ENCODE measurements at regions not wholly inside any gene's neighbourhood (a gene's known extent, or its start where the extent isn't known, plus 50 kb on each side); places are given as distances from the start of the nearest gene placed in this dataset.
A peak's percentile ranks its signal among the peaks of the same experiment; 100 is the strongest.

GRCh38 chr2:122108186-122108585, 352.7 kb downstream of the TSN start:
- no peaks in the 10 kb centered on the region for H3K4me1 Mint-ChIP-seq
- CTCF ChIA-PET = no interaction called here
- no peak overlapping the region for H3K4me3 Mint-ChIP-seq

DNA sequence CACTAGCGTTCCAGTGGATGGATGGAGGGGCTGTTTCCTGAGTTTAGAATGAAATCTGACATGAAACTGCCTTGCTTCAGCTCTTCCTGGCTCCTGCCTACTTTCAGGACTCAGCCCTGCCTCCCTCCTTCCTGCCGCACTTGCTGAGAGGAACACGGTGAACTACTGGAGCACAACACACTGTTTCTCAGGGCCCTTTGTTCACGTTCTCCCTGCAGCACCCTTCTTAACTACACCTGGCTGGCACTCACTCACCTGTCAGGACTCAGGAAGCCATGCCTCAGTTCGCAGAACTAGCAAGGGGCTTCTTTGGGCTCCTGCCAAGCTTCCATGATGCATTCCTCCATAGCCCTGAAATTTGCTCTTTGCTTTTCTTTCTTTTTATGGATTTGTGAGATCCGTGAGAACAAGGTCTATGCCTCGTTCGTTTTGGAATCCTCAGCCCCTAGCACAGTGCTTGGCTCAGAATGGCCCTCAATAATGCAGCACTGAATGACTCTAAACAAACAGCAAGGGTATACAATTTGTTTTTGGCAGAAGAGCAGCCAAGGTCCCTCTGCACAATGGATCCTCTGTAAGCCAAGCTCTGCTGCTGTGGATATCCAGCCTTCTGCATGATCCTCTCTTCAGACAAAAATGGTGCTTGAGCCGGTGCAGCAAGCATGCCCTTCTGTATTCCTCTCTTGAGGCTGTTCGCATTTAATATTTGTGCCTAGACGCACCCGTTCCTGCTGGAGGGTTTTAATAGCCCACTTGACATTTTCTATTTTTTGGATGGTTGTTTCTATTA, 357.0 kb downstream of the TSN start:
- no peak overlapping the region for H3K4me3 Mint-ChIP-seq
- peaks cover 3% of the 10 kb centered on the region for H3K27me3 Mint-ChIP-seq
- DNase-seq = no peak
- no peak overlapping the region for H3K27ac Mint-ChIP-seq
- no peaks in the 10 kb centered on the region for H3K36me3 Mint-ChIP-seq
- H3K4me1 Mint-ChIP-seq = no peaks in the 10 kb centered on the region
- no peaks in the 10 kb centered on the region for H3K9me3 Mint-ChIP-seq
- CTCF ChIA-PET = no interaction called here

More at GRCh38 chr2:122108186-122108585, 352.7 kb downstream of the TSN start:
- DNase-seq = no peak
- Mint-ChIP-seq H3K36me3 (no peaks in the 10 kb centered on the region), H3K9me3 (no peaks in the 10 kb centered on the region), H3K27ac (no peak overlapping the region), H3K27me3 (peaks cover 3% of the 10 kb centered on the region)

GRCh38 chr2:122114421-122114820, 359.0 kb downstream of the TSN start:
- no peaks in the 10 kb centered on the region for H3K9me3 Mint-ChIP-seq
- peaks cover 3% of the 10 kb centered on the region for H3K27me3 Mint-ChIP-seq

DNA sequence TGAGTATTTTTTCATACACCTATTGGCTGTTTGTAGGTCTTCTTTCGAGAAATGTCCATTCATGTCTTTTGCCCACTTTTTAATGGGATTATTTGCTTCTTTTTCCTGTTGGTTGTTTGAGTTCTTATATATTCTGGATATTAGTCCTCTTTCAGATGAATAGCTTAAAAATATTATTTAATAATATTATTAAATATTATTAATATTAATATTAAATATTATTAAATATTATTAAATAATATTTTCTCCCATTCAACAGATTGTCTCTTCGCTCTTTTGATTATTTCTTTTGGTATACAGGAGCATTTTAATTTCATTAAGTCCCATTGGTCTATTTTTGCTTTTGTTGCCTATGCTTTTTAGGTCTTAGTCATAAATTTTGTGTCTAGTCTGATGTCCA, 361.9 kb downstream of the TSN start:
- Mint-ChIP-seq H3K4me1 (no peaks in the 10 kb centered on the region), H3K27ac (no peak overlapping the region), H3K27me3 (no peaks in the 10 kb centered on the region), H3K9me3 (no peaks in the 10 kb centered on the region), H3K36me3 (no peaks in the 10 kb centered on the region), H3K4me3 (no peak overlapping the region)
- CTCF ChIA-PET = no interaction called here
- no peak for DNase-seq

More at GRCh38 chr2:122114421-122114820, 359.0 kb downstream of the TSN start:
- Mint-ChIP-seq H3K4me1 (no peaks in the 10 kb centered on the region), H3K4me3 (no peak overlapping the region), H3K36me3 (no peaks in the 10 kb centered on the region), H3K27ac (no peak overlapping the region)
- CTCF ChIA-PET = no interaction called here
- no peak for DNase-seq

- Mint-ChIP-seq H3K9me3 (peaks cover 10% of the 10 kb centered on the region), H3K27ac (no peak overlapping the region), H3K36me3 (no peaks in the 10 kb centered on the region), H3K4me1 (no peaks in the 10 kb centered on the region), H3K27me3 (no peaks in the 10 kb centered on the region), H3K4me3 (no peak overlapping the region)
- no peak for DNase-seq
- CTCF ChIA-PET = no interaction called here
Observed at GRCh38 chr2:122129399-122129798, 373.9 kb downstream of the TSN start.

GRCh38 chr2:122132147-122132691, 376.8 kb downstream of the TSN start:
- Mint-ChIP-seq H3K27ac (no peak overlapping the region), H3K4me1 (no peaks in the 10 kb centered on the region), H3K36me3 (no peaks in the 10 kb centered on the region), H3K27me3 (peaks cover 11% of the 10 kb centered on the region), H3K9me3 (peaks cover 10% of the 10 kb centered on the region), H3K4me3 (no peak overlapping the region)
- CTCF ChIA-PET = no interaction called here
- DNase-seq = no peak

DNA sequence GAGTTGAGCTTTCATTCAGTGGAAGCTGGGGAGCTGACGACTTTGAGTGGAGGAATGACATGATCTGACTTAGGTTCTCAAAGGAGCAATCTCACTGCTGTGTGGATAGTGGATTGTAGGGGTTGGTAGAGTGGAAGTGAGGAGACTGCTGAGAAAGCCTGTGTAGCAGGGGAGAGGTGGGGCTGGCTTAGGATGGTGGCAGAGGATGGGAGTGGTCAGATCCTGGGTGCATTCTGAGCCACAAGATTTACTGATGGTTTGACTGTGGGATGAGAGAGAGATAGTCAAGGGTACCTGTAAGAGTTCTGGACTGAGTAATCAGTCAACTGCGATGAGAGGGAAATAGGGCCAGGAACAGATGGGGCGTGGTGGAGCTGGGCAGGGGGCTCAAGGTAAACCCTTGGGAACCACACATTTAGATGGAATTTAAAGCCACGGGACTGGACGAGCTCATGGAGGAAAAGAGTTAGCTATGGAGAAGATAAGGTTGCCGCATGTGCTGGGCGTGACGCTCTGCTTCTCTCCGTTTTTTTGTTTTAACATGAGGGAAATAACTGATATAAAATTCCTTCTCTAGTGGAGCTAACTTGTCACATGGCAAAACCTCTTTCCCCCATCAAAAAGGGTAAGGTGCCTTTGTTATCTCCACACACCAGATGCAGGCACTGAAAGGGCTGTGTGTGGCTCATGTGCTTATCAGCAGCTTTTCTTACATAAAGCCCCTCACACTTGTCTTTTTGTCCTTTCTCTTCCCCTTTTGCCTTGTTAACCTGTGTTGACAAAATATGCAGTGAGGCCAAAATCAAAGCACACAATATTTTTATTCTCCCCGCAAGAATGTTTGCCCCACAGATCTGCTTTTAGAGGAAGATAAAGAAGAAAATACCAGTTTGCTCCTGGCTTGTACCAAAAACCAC, 379.8 kb downstream of the TSN start:
- no peak overlapping the region for H3K27ac Mint-ChIP-seq
- peaks cover 4% of the 10 kb centered on the region for H3K9me3 Mint-ChIP-seq
- CTCF ChIA-PET = interaction anchor here (0.6 to 1.6 kb wide), 4 partner anchors 15 to 247 kb away, joined by 3 to 4 read pairs (median 3); no protein-coding TSS in a partner anchor
- H3K4me3 Mint-ChIP-seq = no peak overlapping the region
- peaks cover 11% of the 10 kb centered on the region for H3K27me3 Mint-ChIP-seq
- no peak for DNase-seq
- H3K4me1 Mint-ChIP-seq = no peaks in the 10 kb centered on the region
- H3K36me3 Mint-ChIP-seq = no peaks in the 10 kb centered on the region

DNA sequence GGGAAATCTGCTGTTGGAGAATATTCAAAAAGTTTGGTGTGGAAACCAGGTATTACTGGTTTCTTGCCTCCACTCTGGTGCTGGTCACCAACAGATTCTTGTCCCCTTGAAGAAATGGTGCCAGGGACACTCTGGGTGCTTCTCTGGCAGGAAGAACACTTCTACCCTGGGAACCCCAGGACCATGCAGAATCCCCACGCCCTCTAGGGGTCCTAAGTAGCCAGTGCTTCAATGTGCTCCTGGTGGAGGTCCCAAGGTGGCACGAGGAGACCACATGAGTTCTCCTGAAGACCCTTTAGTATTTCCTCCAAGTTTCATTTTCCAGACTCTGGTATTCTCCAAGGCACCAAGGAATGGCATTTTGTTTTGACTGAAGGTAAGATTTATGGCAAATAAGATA, 380.6 kb downstream of the TSN start:
- H3K27me3 Mint-ChIP-seq = peaks cover 11% of the 10 kb centered on the region
- DNase-seq = peak; percentile 29
- H3K27ac Mint-ChIP-seq = no peak overlapping the region
- CTCF ChIA-PET = interaction anchor here (1.6 kb wide), 1 partner anchor 162 kb away, joined by 4 read pairs; no protein-coding TSS in a partner anchor
- no peaks in the 10 kb centered on the region for H3K36me3 Mint-ChIP-seq
- no peak overlapping the region for H3K4me3 Mint-ChIP-seq
- no peaks in the 10 kb centered on the region for H3K9me3 Mint-ChIP-seq
- H3K4me1 Mint-ChIP-seq = no peaks in the 10 kb centered on the region

- CTCF ChIA-PET = no interaction called here
- Mint-ChIP-seq H3K9me3 (no peaks in the 10 kb centered on the region), H3K27ac (no peak overlapping the region), H3K27me3 (peaks cover 11% of the 10 kb centered on the region), H3K4me1 (no peaks in the 10 kb centered on the region), H3K4me3 (no peak overlapping the region), H3K36me3 (no peaks in the 10 kb centered on the region)
- no peak for DNase-seq
Observed at GRCh38 chr2:122138561-122138960, 383.1 kb downstream of the TSN start.

GRCh38 chr2:122139739-122140420, 384.4 kb downstream of the TSN start:
- Mint-ChIP-seq H3K9me3 (no peaks in the 10 kb centered on the region), H3K27me3 (peaks cover 8% of the 10 kb centered on the region), H3K4me1 (no peaks in the 10 kb centered on the region), H3K36me3 (no peaks in the 10 kb centered on the region), H3K27ac (no peak overlapping the region), H3K4me3 (no peak overlapping the region)
- no peak for DNase-seq
- CTCF ChIA-PET = no interaction called here

DNA sequence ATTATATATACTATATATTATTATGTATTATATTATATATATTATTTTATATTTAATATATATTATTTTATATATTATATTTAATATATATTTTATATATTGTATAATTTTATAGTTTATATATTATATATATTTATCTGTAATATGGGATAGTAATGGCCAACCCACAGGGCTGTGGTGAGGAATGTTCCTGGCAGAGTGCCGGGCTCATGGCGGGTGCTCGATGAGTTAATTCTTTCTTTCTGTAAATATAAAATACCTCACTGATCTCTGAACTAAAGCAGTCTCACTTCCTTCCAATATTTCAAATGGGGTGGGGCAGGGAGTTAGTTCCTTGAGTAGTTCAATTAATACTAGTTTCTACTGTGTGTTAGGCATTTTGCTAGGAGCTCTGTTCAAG, 389.4 kb downstream of the TSN start:
- no peaks in the 10 kb centered on the region for H3K9me3 Mint-ChIP-seq
- no peak for DNase-seq
- no peak overlapping the region for H3K27ac Mint-ChIP-seq
- CTCF ChIA-PET = interaction anchor here (0.6 kb wide), 1 partner anchor 175 kb away, joined by 3 read pairs; no protein-coding TSS in a partner anchor
- H3K36me3 Mint-ChIP-seq = no peaks in the 10 kb centered on the region
- H3K4me1 Mint-ChIP-seq = no peaks in the 10 kb centered on the region
- H3K27me3 Mint-ChIP-seq = no peaks in the 10 kb centered on the region
- H3K4me3 Mint-ChIP-seq = no peak overlapping the region

DNA sequence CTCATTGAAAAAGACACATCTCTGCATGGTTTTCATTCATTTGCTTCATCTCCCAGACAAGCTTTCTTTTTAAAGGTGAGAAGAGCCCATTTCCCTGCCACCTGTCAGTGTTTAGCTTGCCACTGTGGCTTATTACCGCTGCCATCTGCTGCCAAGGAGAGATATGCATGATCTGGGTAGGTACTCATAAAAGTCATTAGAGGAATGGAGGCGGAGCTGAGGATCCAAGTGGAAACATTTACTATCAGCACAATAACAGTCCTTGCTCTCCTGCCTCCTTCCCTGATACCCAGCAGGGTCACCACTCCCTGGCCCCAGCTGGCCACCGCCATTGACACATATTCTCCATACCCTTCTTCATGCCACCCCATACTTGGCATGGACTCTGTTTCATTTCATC, 390.4 kb downstream of the TSN start:
- Mint-ChIP-seq H3K27ac (no peak overlapping the region), H3K4me3 (no peak overlapping the region), H3K36me3 (no peaks in the 10 kb centered on the region), H3K27me3 (no peaks in the 10 kb centered on the region), H3K4me1 (no peaks in the 10 kb centered on the region), H3K9me3 (no peaks in the 10 kb centered on the region)
- CTCF ChIA-PET = no interaction called here
- DNase-seq = no peak

DNA sequence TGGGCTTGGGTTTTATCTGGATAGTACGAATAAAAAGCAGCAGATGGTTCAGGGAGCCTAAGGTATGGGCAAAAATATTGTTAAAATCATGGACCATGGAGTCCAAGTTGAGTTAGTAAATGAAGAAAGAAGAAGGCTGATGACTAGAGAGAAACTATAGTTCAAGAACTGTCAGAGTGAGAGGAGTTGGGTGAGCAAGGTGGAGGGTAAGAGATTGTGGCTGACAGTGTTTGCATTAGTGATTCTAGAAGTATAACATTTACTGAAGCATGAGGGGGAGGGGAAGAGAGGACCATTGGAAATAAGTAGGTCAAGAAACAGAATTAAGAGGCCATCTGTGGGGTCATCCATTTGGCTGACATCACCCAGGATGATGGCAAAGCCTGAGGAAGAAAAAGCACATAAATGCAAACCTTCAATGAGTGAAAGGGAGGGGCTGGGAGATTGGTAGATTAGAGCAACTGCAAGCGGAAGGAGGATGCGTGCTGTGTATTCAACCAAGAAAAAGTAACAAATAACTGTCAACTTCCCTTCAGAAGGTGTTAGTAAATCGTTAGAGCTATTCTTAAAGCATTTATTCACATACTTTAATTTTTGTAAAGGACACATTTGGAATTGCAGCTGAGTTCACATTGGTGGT, 392.8 kb downstream of the TSN start:
- Mint-ChIP-seq H3K27ac (no peak overlapping the region), H3K27me3 (no peaks in the 10 kb centered on the region), H3K4me3 (no peak overlapping the region), H3K4me1 (no peaks in the 10 kb centered on the region), H3K9me3 (no peaks in the 10 kb centered on the region), H3K36me3 (no peaks in the 10 kb centered on the region)
- CTCF ChIA-PET = interaction anchor here (1.3 kb wide), 1 partner anchor 9 kb away, joined by 5 read pairs; no protein-coding TSS in a partner anchor
- DNase-seq = no peak

Measured in activated naive CD4-positive, alpha-beta T cell treated with anti-CD3 and anti-CD28 coated beads, Interleukin-2, amount 10 ng/mL, durations not matched to agents 7 days and 5 days (primary cell).